ENCODE measurements at regions not wholly inside any gene's neighbourhood (a gene's known extent, or its start where the extent isn't known, plus 50 kb on each side); places are given as distances from the start of the nearest gene placed in this dataset.
"Not testable (repeated sequence)": the region's sequence is repeated elsewhere in the genome, so short reads cannot be mapped to it uniquely, and the experiment has no call there.

DNA sequence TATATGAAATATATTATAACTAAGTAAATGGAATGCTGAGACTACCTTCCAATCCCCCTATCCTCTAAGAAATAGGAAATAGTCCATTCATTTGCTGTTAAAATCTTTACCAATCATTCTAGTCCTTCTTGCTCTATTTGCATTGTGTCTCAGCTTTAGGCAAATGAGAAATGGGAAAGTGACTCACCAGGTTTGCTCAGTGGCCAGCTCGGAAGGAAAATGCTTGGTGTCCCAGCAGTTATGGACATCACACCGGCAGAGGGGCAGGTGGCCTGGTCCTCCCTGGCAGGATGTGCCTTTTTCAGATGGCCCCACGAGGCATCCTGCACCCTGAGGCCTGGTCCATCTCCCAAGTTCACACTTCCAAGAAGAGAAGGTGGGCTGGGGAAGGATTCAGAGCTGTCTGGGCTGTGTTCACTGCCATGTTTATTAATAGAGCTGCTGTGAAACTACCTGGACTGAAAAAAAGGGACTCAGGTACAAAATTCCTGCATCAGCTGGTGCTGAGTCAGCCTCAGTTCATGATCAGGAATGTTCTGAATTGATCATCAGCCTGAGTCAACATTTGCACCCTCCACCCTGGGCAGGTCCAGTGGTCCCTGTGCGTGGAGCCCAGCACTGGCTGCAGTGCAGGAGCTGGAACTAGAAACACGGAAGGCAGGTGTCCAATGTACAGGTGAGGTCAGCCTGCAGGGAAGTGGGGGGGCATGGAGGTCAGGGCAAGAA lies 60.1 kb upstream of the ARL4C start:
- Histone ChIP-seq H3K36me3 (ENCODE audit: control insufficient read depth in 2 of 2, insufficient read depth in 2 of 2, low read length in 2 of 2) (no peaks in the 10 kb centered on the region), H3K9ac (ENCODE audit: low read depth in 1 of 2, low read length in 2 of 2) (no peak overlapping the region), H3K4me1 (ENCODE audit: control insufficient read depth in 2 of 2, insufficient read depth in 2 of 2, low read length in 2 of 2) (no peaks in the 10 kb centered on the region), H3K27ac (ENCODE audit: low read depth in 2 of 2, low read length in 2 of 2) (no peak overlapping the region), H3K9me3 (ENCODE audit: control insufficient read depth in 2 of 2, low read length in 2 of 2) (no peaks in the 10 kb centered on the region), H3K4me3 (ENCODE audit: low read length in 2 of 2) (no peak overlapping the region), H3K27me3 (ENCODE audit: control insufficient read depth in 2 of 2, insufficient read depth in 2 of 2, low read length in 2 of 2) (no peaks in the 10 kb centered on the region)

GRCh38 chr2:234555616-234556249 lies 58.9 kb upstream of the ARL4C start:
- Histone ChIP-seq H3K4me3 (ENCODE audit: low read length in 2 of 2) (no peak overlapping the region), H3K36me3 (ENCODE audit: control insufficient read depth in 2 of 2, insufficient read depth in 2 of 2, low read length in 2 of 2) (no peaks in the 10 kb centered on the region), H3K27me3 (ENCODE audit: control insufficient read depth in 2 of 2, insufficient read depth in 2 of 2, low read length in 2 of 2) (no peaks in the 10 kb centered on the region), H3K4me1 (ENCODE audit: control insufficient read depth in 2 of 2, insufficient read depth in 2 of 2, low read length in 2 of 2) (no peaks in the 10 kb centered on the region), H3K27ac (ENCODE audit: low read depth in 2 of 2, low read length in 2 of 2) (no peak overlapping the region), H3K9me3 (ENCODE audit: control insufficient read depth in 2 of 2, low read length in 2 of 2) (no peaks in the 10 kb centered on the region), H3K9ac (ENCODE audit: low read depth in 1 of 2, low read length in 2 of 2) (no peak overlapping the region)

DNA sequence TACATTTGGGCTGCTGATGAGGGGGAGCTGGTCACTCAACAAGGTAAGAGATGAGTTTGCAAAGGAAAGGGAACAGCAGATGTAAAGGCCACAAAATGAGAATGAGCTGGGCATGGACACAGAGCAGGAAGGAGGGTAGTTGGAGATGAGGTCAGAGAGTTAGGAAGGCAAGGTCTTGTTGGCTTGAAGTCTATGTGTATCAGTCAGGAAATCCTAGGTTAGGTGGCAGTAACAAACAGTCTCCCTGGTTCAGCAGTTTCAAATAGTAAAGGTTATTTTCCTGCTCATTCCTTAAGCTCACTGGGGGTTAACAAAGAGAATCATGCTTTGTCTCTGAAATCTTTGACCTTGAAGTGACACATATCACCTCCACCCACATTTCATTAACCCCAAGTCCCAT lies 58.3 kb upstream of the ARL4C start:
- Histone ChIP-seq H3K36me3 (ENCODE audit: control insufficient read depth in 2 of 2, insufficient read depth in 2 of 2, low read length in 2 of 2) (no peaks in the 10 kb centered on the region), H3K4me3 (ENCODE audit: low read length in 2 of 2) (no peak overlapping the region), H3K27me3 (ENCODE audit: control insufficient read depth in 2 of 2, insufficient read depth in 2 of 2, low read length in 2 of 2) (no peaks in the 10 kb centered on the region), H3K4me1 (ENCODE audit: control insufficient read depth in 2 of 2, insufficient read depth in 2 of 2, low read length in 2 of 2) (no peaks in the 10 kb centered on the region), H3K27ac (ENCODE audit: low read depth in 2 of 2, low read length in 2 of 2) (no peak overlapping the region), H3K9ac (ENCODE audit: low read depth in 1 of 2, low read length in 2 of 2) (no peak overlapping the region), H3K9me3 (ENCODE audit: control insufficient read depth in 2 of 2, low read length in 2 of 2) (no peaks in the 10 kb centered on the region)

GRCh38 chr2:234553223-234553622 lies 56.3 kb upstream of the ARL4C start:
- H3K9me3 ChIP-seq (ENCODE audit: control insufficient read depth in 2 of 2, low read length in 2 of 2); H3K4me1 ChIP-seq (ENCODE audit: control insufficient read depth in 2 of 2, insufficient read depth in 2 of 2, low read length in 2 of 2); H3K4me3 ChIP-seq (ENCODE audit: low read length in 2 of 2); H3K9ac ChIP-seq (ENCODE audit: low read depth in 1 of 2, low read length in 2 of 2); H3K36me3 ChIP-seq (ENCODE audit: control insufficient read depth in 2 of 2, insufficient read depth in 2 of 2, low read length in 2 of 2); H3K27me3 ChIP-seq (ENCODE audit: control insufficient read depth in 2 of 2, insufficient read depth in 2 of 2, low read length in 2 of 2); H3K27ac ChIP-seq (ENCODE audit: low read depth in 2 of 2, low read length in 2 of 2): not testable (repeated sequence)

DNA sequence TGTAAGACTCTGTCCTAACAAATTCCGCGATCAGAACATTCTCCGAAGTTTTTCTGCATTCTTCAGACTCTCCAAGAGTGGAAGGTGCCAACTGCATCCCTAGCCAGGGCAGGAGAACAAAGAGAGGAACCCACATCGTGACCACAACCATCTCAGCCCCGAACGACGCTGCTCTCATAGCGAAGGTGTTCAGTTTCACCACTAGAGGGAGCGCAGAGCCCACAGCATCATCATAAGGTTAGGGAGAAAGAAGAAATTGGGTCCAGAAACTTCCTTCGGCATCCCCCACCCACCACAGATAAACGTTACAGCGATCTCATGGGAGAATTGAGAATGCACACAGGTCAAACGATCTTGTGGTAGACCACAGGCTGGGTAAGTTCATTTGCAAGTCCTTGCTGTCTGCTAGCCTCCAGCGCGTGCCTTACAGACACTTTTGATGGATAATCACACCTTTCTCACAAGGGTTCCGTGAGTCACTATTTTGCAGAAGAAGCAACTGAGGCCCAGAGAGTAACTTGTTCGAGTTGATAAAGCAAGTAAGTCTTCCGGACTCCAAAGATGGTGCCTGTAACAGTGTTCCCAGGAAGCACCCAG lies 53.7 kb upstream of the ARL4C start:
- Histone ChIP-seq H3K4me3 (ENCODE audit: low read length in 2 of 2) (no peak overlapping the region), H3K9ac (ENCODE audit: low read depth in 1 of 2, low read length in 2 of 2) (no peak overlapping the region), H3K4me1 (ENCODE audit: control insufficient read depth in 2 of 2, insufficient read depth in 2 of 2, low read length in 2 of 2) (no peaks in the 10 kb centered on the region), H3K9me3 (ENCODE audit: control insufficient read depth in 2 of 2, low read length in 2 of 2) (no peaks in the 10 kb centered on the region), H3K27me3 (ENCODE audit: control insufficient read depth in 2 of 2, insufficient read depth in 2 of 2, low read length in 2 of 2) (peaks cover 0 to 2% of the 10 kb centered on the region in 2 donors), H3K36me3 (ENCODE audit: control insufficient read depth in 2 of 2, insufficient read depth in 2 of 2, low read length in 2 of 2) (no peaks in the 10 kb centered on the region), H3K27ac (ENCODE audit: low read depth in 2 of 2, low read length in 2 of 2) (no peak overlapping the region)

GRCh38 chr2:234550056-234550455 lies 53.2 kb upstream of the ARL4C start:
- no peak overlapping the region for H3K27ac ChIP-seq (ENCODE audit: low read depth in 2 of 2, low read length in 2 of 2)
- no peaks in the 10 kb centered on the region for H3K9me3 ChIP-seq (ENCODE audit: control insufficient read depth in 2 of 2, low read length in 2 of 2)
- H3K4me1 ChIP-seq (ENCODE audit: control insufficient read depth in 2 of 2, insufficient read depth in 2 of 2, low read length in 2 of 2) = peaks cover 0 to under 1% of the 10 kb centered on the region in 2 donors
- H3K27me3 ChIP-seq (ENCODE audit: control insufficient read depth in 2 of 2, insufficient read depth in 2 of 2, low read length in 2 of 2) = peaks cover 0 to 2% of the 10 kb centered on the region in 2 donors
- no peak overlapping the region for H3K9ac ChIP-seq (ENCODE audit: low read depth in 1 of 2, low read length in 2 of 2)
- H3K4me3 ChIP-seq (ENCODE audit: low read length in 2 of 2) = no peak overlapping the region
- no peaks in the 10 kb centered on the region for H3K36me3 ChIP-seq (ENCODE audit: control insufficient read depth in 2 of 2, insufficient read depth in 2 of 2, low read length in 2 of 2)

DNA sequence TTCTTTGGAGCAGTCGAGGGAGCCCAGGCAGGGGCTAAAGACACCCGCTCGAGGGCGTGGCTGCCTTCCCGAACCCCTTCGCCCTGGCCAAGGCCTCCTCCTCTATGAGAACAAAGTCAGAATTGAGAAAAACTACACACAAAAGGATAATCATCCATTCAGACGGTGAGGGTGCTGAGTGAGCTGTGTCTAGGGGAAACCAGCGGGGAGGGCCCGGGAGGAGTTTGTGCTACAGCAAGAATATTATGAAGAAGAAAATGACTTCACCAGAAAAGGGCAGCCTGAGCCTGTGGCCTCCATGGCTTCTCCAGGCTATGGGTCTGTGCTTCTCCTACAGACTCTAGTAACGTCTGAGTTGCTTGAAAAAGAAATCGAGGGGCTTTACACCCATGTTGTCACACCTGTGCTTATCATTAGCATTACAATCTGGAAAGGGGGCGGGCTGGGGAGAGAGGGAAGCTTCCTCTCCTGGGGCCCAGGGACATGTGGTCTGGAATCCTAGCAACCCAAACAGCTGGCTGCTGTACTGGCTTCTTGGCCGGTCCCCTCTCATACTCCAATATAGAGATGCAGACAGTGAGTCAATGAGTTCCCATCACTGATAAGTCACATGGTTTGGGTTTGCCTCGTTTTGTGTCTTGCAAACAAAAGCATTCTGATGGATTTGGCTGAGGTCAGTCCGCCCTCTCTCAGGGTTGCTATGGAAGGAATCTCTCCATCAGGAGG lies 52.0 kb upstream of the ARL4C start:
- H3K9me3 ChIP-seq (ENCODE audit: control insufficient read depth in 2 of 2, low read length in 2 of 2) = no peaks in the 10 kb centered on the region
- H3K9ac ChIP-seq (ENCODE audit: low read depth in 1 of 2, low read length in 2 of 2) = no peak overlapping the region
- no peak overlapping the region for H3K27ac ChIP-seq (ENCODE audit: low read depth in 2 of 2, low read length in 2 of 2)
- peaks cover 0 to 4% of the 10 kb centered on the region in 2 donors for H3K4me1 ChIP-seq (ENCODE audit: control insufficient read depth in 2 of 2, insufficient read depth in 2 of 2, low read length in 2 of 2)
- H3K36me3 ChIP-seq (ENCODE audit: control insufficient read depth in 2 of 2, insufficient read depth in 2 of 2, low read length in 2 of 2) = no peaks in the 10 kb centered on the region
- H3K4me3 ChIP-seq (ENCODE audit: low read length in 2 of 2) = no peak overlapping the region
- peaks cover 0 to 2% of the 10 kb centered on the region in 2 donors for H3K27me3 ChIP-seq (ENCODE audit: control insufficient read depth in 2 of 2, insufficient read depth in 2 of 2, low read length in 2 of 2)

GRCh38 chr2:234546770-234547169 lies 49.9 kb upstream of the ARL4C start:
- Histone ChIP-seq H3K4me1 (ENCODE audit: control insufficient read depth in 2 of 2, insufficient read depth in 2 of 2, low read length in 2 of 2) (peaks cover 0 to 4% of the 10 kb centered on the region in 2 donors), H3K9ac (ENCODE audit: low read depth in 1 of 2, low read length in 2 of 2) (no peak overlapping the region), H3K36me3 (ENCODE audit: control insufficient read depth in 2 of 2, insufficient read depth in 2 of 2, low read length in 2 of 2) (no peaks in the 10 kb centered on the region), H3K27me3 (ENCODE audit: control insufficient read depth in 2 of 2, insufficient read depth in 2 of 2, low read length in 2 of 2) (peaks cover 2 to 4% of the 10 kb centered on the region in 2 donors), H3K27ac (ENCODE audit: low read depth in 2 of 2, low read length in 2 of 2) (no peak overlapping the region), H3K4me3 (ENCODE audit: low read length in 2 of 2) (no peak overlapping the region), H3K9me3 (ENCODE audit: control insufficient read depth in 2 of 2, low read length in 2 of 2) (no peaks in the 10 kb centered on the region)
